H9 (cell line): ENCODE measurements at regions not wholly inside any gene's neighbourhood (a gene's known extent, or its start where the extent isn't known, plus 50 kb on each side); places are given as distances from the start of the nearest gene placed in this dataset.

ENCODE experiments used
- DNase-seq: peaks from one replicate; pipeline ENCODE4 v3.0.0-alpha.2; 2017
- H2AFZ ChIP-seq: one replicate; pipeline ENCODE4 v1.6.1; 2013; ENCODE audit warnings: mild to moderate bottlenecking, low read length, control low read depth, moderate library complexity
- H2AK5ac ChIP-seq: 2 replicates; pipeline ENCODE4 v1.6.1; 2013; ENCODE audit warnings: low read length, control low read depth, mixed read lengths; ENCODE audit not compliant: insufficient read length
- H2BK120ac ChIP-seq: one replicate; pipeline ENCODE4 v1.6.1; 2013; ENCODE audit warnings: low read depth, mild to moderate bottlenecking, low read length, control low read depth, inconsistent platforms; ENCODE audit not compliant: poor library complexity, severe bottlenecking
- H2BK12ac ChIP-seq: 2 replicates; pipeline ENCODE4 v1.6.1; 2013; ENCODE audit warnings: low read length, control low read depth, mixed read lengths, low read depth; ENCODE audit not compliant: insufficient read length
- H2BK15ac ChIP-seq: 2 replicates; pipeline ENCODE4 v1.6.1; 2013; ENCODE audit warnings: low read depth, low read length, control low read depth
- H2BK20ac ChIP-seq: one replicate; pipeline ENCODE4 v1.6.1; 2013; ENCODE audit warnings: low read depth, mild to moderate bottlenecking, low read length, control low read depth, inconsistent platforms; ENCODE audit not compliant: poor library complexity, severe bottlenecking
- H2BK5ac ChIP-seq: 2 replicates; pipeline ENCODE4 v1.6.1; 2013; ENCODE audit warnings: low read length, control low read depth, mixed read lengths; ENCODE audit not compliant: insufficient read length
- H3K14ac ChIP-seq: 2 replicates; pipeline ENCODE4 v1.6.1; 2013; ENCODE audit warnings: low read length, control low read depth; ENCODE audit not compliant: insufficient read depth
- H3K18ac ChIP-seq: 2 replicates; pipeline ENCODE4 v1.6.1; 2013; ENCODE audit warnings: low read depth, mild to moderate bottlenecking, mixed read lengths, low read length, control low read depth; ENCODE audit not compliant: insufficient read length
- H3K23ac ChIP-seq: 2 replicates; pipeline ENCODE4 v1.6.1; 2013; ENCODE audit warnings: low read length, control low read depth, mixed read lengths, low read depth; ENCODE audit not compliant: insufficient read length
- H3K23me2 ChIP-seq: 2 replicates; pipeline ENCODE4 v1.6.1; 2013; ENCODE audit warnings: low read depth, mild to moderate bottlenecking, mixed read lengths, low read length, control low read depth; ENCODE audit not compliant: insufficient read length, poor library complexity, severe bottlenecking
- H3K27ac ChIP-seq: 2 replicates; pipeline ENCODE4 v1.5.1; 2013; ENCODE audit warnings: low read length, control low read depth, mixed read lengths, low read depth; ENCODE audit not compliant: insufficient read length
- H3K27me3 ChIP-seq: 2 replicates; pipeline ENCODE4 v1.6.1; 2013; ENCODE audit warnings: low read length, control low read depth, inconsistent platforms; ENCODE audit not compliant: insufficient read depth
- H3K4ac ChIP-seq: 2 replicates; pipeline ENCODE4 v1.6.1; 2013; ENCODE audit warnings: low read depth, mild to moderate bottlenecking, control low read depth, inconsistent platforms, low read length, moderate library complexity
- H3K4me1 ChIP-seq: 2 replicates; pipeline ENCODE4 v1.6.1; 2013; ENCODE audit warnings: low read length, control low read depth, inconsistent platforms; ENCODE audit not compliant: insufficient read depth
- H3K4me2 ChIP-seq: 2 replicates; pipeline ENCODE4 v1.6.1; 2013; ENCODE audit warnings: low read length, control low read depth, mixed read lengths; ENCODE audit not compliant: insufficient read length, insufficient read depth
- H3K56ac ChIP-seq: 2 replicates; pipeline ENCODE4 v1.6.1; 2013; ENCODE audit warnings: low read depth, mild to moderate bottlenecking, mixed read lengths, low read length, control low read depth; ENCODE audit not compliant: insufficient read length
- H3K79me1 ChIP-seq: 2 replicates; pipeline ENCODE4 v1.6.1; 2013; ENCODE audit warnings: low read depth, mild to moderate bottlenecking, moderate library complexity, low read length, control low read depth, inconsistent platforms; ENCODE audit not compliant: insufficient read depth, poor library complexity, severe bottlenecking
- H3K79me2 ChIP-seq: 2 replicates; pipeline ENCODE4 v1.6.1; 2013; ENCODE audit warnings: low read length, control low read depth, inconsistent platforms; ENCODE audit not compliant: insufficient read depth
- H3K9ac ChIP-seq: 2 replicates; pipeline ENCODE4 v1.6.1; 2013; ENCODE audit warnings: low read length, control low read depth, mixed read lengths; ENCODE audit not compliant: insufficient read length; ENCODE audit errors: extremely low read depth
- H3K9me3 ChIP-seq: one replicate; pipeline ENCODE4 v1.6.1; 2013; ENCODE audit warnings: low read depth, low read length, inconsistent platforms; ENCODE audit not compliant: control insufficient read depth
- H3T11ph ChIP-seq: one replicate; pipeline ENCODE4 v1.6.1; 2013; ENCODE audit warnings: mild to moderate bottlenecking, low read length, control low read depth, inconsistent platforms
- H4K20me1 ChIP-seq: one replicate; pipeline ENCODE4 v1.6.1; 2013; ENCODE audit not compliant: control insufficient read depth, insufficient read length, insufficient read depth
- H4K5ac ChIP-seq: 2 replicates; pipeline ENCODE4 v1.6.1; 2013; ENCODE audit warnings: low read depth, mild to moderate bottlenecking, mixed read lengths, low read length, control low read depth; ENCODE audit not compliant: insufficient read length
- H4K8ac ChIP-seq: replicated peaks from 2 replicates; pipeline ENCODE4 v1.6.1; 2013; ENCODE audit warnings: low read length, control low read depth, mixed read lengths, low read depth; ENCODE audit not compliant: insufficient read length
- H4K91ac ChIP-seq: 2 replicates; pipeline ENCODE4 v1.6.1; 2013; ENCODE audit warnings: low read depth, mild to moderate bottlenecking, moderate library complexity, mixed read lengths, low read length, control low read depth; ENCODE audit not compliant: insufficient read length
- H3K27ac Mint-ChIP-seq, 3 experiments: 2 replicates in 2 of 3; 3 replicates in 1 of 3; pipeline ENCODE4 v1.8.0; 2020 to 2021; ENCODE audit warnings: mixed read lengths in 3 of 3, mild to moderate bottlenecking in 1 of 3, moderate library complexity in 1 of 3
- H3K27me3 Mint-ChIP-seq: 2 replicates; pipeline ENCODE4 v1.8.0; 2021; ENCODE audit warnings: low read depth, mild to moderate bottlenecking, moderate library complexity, mixed read lengths
- H3K36me3 Mint-ChIP-seq, 3 experiments: 2 replicates in 2 of 3; 3 replicates in 1 of 3; pipeline ENCODE4 v1.8.0; 2020 to 2021; ENCODE audit warnings: low read depth in 3 of 3, mixed read lengths in 3 of 3; ENCODE audit not compliant: insufficient read depth in 1 of 3
- H3K4me1 Mint-ChIP-seq, 2 experiments: 2 replicates each; pipeline ENCODE4 v1.8.0; 2020; ENCODE audit warnings: mixed read lengths in 2 of 2
- H3K4me3 Mint-ChIP-seq, 2 experiments: 2 replicates in 1 of 2; 3 replicates in 1 of 2; pipeline ENCODE4 v1.8.0; 2020 to 2021; ENCODE audit warnings: mild to moderate bottlenecking in 2 of 2, mixed read lengths in 2 of 2, moderate library complexity in 1 of 2
- H3K9me3 Mint-ChIP-seq, 2 experiments: 2 replicates in 1 of 2; 3 replicates in 1 of 2; pipeline ENCODE4 v1.8.0; 2020; ENCODE audit warnings: mild to moderate bottlenecking in 2 of 2, mixed read lengths in 2 of 2, moderate library complexity in 1 of 2
- WGBS: extraction: QIAGEN DNeasy Blood & Tissue Kit; methylation state at CpG from one replicate; pipeline ENCODE4 v1.1.7; 2013; ENCODE audit warnings: missing lambda C conversion rate, low lambda C conversion rate, mixed read lengths; ENCODE audit not compliant: insufficient read length; ENCODE audit errors: extremely low coverage; 5-methylcytosine and 5-hydroxymethylcytosine counted together
- TF ChIP-seq, protein P1 (sequence below): fragments of 200-600 bp; sonication (generic); conservative IDR thresholded peaks from 3 replicates; pipeline ENCODE4 v1.8.0; 2021; ENCODE audit warnings: antibody characterized with exemption, mild to moderate bottlenecking

DNA sequence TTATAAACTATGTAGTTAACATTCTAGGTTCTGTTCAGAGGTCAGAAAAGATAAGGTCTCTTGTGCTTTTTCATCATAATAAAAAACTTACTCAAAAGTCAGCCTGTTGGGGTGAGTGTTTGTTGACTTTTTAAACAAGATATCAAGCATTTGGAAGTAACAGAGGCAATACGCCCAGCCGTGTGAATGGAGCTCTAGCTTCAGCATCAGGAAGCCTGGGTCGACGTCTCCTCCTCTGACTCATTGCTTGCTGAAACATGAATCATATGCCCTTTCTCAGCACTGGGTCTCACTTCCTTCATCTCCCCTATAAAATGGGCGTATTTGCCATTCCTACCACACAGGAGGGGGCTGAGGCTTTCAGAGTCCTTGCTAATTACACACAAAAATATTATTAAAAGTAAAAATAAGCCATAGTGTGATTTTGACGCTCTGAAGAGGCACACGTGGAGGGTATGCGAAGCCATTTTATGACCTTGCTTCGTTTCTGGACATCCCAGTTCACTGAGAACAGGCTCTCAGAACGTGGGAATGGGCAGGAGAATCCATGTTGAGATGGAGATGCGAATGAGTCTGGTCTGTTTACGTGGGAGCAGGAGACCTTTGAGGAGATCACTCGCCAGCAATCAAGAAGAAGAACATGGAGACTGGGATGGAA, 220.8 kb upstream of the TPRG1 start:
- no peak overlapping the region for H3K56ac ChIP-seq
- no peak overlapping the region for H2BK20ac ChIP-seq
- no peaks in the 10 kb centered on the region for H3K79me1 ChIP-seq
- H4K91ac ChIP-seq = no peak overlapping the region
- no peak overlapping the region for H3K27ac ChIP-seq
- no peak overlapping the region for H3K14ac ChIP-seq
- no peaks in the 10 kb centered on the region for H3K79me2 ChIP-seq
- Mint-ChIP-seq H3K27ac (no peak overlapping the region), H3K4me1 (peaks cover 19 to 23% of the 10 kb centered on the region in 2 experiments), H3K36me3 (no peaks in the 10 kb centered on the region), H3K4me3 (no peak overlapping the region), H3K27me3 (peaks cover 10% of the 10 kb centered on the region), H3K9me3 (no peaks in the 10 kb centered on the region)
- no peak overlapping the region for H4K8ac ChIP-seq
- WGBS = no CpG with 5 or more reads among the region's 13 CpGs
- no peak overlapping the region for H3K18ac ChIP-seq
- no peak overlapping the region for H3K4me2 ChIP-seq
- H3K27me3 ChIP-seq = no peaks in the 10 kb centered on the region
- TF ChIP-seq, protein P1, sequence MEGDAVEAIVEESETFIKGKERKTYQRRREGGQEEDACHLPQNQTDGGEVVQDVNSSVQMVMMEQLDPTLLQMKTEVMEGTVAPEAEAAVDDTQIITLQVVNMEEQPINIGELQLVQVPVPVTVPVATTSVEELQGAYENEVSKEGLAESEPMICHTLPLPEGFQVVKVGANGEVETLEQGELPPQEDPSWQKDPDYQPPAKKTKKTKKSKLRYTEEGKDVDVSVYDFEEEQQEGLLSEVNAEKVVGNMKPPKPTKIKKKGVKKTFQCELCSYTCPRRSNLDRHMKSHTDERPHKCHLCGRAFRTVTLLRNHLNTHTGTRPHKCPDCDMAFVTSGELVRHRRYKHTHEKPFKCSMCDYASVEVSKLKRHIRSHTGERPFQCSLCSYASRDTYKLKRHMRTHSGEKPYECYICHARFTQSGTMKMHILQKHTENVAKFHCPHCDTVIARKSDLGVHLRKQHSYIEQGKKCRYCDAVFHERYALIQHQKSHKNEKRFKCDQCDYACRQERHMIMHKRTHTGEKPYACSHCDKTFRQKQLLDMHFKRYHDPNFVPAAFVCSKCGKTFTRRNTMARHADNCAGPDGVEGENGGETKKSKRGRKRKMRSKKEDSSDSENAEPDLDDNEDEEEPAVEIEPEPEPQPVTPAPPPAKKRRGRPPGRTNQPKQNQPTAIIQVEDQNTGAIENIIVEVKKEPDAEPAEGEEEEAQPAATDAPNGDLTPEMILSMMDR = no peak
- no peak overlapping the region for H3T11ph ChIP-seq
- DNase-seq = no peak
- no peaks in the 10 kb centered on the region for H4K20me1 ChIP-seq
- peaks cover 9% of the 10 kb centered on the region for H3K4me1 ChIP-seq
- peaks cover 6% of the 10 kb centered on the region for H3K23me2 ChIP-seq
- H3K23ac ChIP-seq = no peak overlapping the region
- no peak overlapping the region for H4K5ac ChIP-seq
- no peak overlapping the region for H2BK120ac ChIP-seq
- no peak overlapping the region for H2AFZ ChIP-seq
- H3K4ac ChIP-seq = no peak overlapping the region
- H2BK5ac ChIP-seq = no peak overlapping the region
- no peak overlapping the region for H2AK5ac ChIP-seq
- H3K9me3 ChIP-seq = no peaks in the 10 kb centered on the region
- no peak overlapping the region for H2BK15ac ChIP-seq
- H3K9ac ChIP-seq = no peak overlapping the region
- no peak overlapping the region for H2BK12ac ChIP-seq
